IPS DF 19.7 (cell line): ENCODE measurements at regions not wholly inside any gene's neighbourhood (a gene's known extent, or its start where the extent isn't known, plus 50 kb on each side); places are given as distances from the start of the nearest gene placed in this dataset.
"Not testable (repeated sequence)": the region's sequence is repeated elsewhere in the genome, so short reads cannot be mapped to it uniquely, and the experiment has no call there.

Source experiments
- DNase-seq: peaks from one replicate; pipeline ENCODE4 v3.0.0-alpha.2; 2013; ENCODE audit warnings: low read depth, low spot score

DNA sequence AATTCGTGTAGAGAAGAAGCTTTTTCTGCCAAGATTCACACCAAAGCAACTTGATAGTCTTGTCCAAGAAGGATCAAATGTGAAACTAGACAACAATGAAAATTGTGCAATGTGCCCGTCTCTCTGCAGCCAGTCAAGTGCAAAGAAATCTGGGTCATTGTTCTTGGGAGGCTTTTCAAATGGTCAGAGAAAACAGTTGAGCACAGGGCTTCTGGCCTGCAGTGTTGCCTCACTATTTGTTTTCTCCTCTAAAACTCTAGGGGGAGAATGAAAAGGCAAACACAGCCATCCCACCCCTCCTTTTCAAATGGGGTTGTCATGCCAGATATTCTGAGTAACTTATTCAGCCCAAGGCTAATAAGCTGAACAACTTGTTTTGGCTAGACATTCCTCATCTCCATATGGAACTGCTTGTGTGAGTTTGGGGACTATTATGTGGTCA lies 417.6 kb upstream of the CDIN1 start:
- no peak for DNase-seq

DNA sequence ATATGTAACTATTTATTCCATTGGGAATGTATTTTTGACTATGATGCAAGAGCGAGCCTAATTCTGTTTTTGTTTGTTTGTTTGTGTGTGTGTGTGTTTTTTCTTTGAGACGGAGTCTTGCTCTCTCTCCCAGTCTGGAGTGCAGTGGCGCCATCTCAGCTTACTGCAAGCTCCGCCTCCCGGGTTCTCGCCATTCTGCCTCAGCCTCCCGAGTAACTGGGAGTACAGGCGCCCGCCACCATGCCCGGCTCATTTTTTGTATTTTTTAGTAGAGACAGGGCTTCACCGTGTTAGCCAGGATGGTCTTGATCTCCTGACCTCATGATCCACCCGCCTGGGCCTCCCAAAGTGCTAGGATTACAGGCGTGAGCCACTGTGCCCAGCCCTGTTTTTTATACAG lies 415.4 kb upstream of the CDIN1 start:
- DNase-seq = not testable (repeated sequence)

DNA sequence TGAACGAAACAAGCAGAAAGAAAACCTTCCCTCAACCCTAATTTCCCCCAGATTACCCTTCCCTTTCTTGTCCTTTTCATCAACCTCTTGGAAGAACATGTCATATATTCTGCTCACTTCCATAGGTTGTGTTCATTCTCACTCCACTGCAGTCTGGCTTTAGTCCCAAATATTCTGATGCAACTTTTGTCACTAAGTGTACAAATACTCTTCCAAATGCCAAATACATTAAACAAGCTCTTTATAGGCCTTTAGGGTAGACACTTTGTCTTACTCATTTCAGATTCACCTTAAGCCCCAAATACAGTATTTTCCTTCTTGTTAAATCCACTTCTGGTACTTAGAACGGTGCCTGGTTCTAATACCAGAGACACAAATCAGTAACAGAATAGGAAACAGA lies 406.5 kb upstream of the CDIN1 start:
- DNase-seq = no peak

DNA sequence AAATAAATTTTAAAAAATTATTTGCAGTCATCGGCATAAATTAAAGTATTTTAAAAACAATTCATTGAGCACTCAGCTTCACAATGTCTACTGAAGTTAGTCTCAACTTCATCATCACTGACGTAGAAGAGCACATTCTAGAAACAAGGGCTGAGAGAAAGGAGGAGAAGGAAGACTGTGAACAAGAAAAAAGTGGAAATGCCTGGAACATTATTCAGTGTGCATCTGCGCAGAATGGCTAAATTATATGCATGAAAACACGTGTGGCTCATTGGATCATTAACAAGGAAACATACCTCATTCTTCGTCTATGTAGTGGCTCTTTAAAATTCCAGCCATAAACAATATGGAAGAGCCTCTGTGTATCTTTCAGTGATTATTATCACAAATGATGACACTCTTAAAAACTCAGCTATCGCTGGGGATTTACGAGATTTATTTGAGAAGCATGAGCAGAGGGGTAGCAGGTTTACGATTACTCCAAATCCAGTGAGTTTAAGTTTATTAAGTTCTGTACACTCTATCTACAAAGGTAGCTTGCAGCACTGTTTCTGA lies 404.2 kb upstream of the CDIN1 start:
- no peak for DNase-seq

- DNase-seq = no peak
Observed at GRCh38 chr15:36175741-36176291, 403.6 kb upstream of the CDIN1 start.

- no peak for DNase-seq
Observed at GRCh38 chr15:36177590-36178302, 401.7 kb upstream of the CDIN1 start.

DNA sequence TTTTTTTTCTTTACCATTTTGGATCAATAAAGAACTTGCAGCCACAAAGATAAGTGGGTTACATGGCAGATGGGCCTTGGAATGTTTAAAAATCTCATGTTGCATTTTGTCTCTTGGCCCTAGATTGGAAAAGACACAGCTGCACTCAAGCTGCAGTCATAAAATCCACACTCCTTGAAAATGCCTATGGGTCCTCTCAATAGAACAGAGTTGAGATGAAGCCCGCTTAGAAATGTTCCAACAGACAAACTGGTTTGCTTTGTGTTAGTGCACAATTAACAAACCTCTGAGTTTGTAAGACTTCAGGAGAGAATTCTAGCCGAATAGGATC lies 401.2 kb upstream of the CDIN1 start:
- DNase-seq = no peak

DNA sequence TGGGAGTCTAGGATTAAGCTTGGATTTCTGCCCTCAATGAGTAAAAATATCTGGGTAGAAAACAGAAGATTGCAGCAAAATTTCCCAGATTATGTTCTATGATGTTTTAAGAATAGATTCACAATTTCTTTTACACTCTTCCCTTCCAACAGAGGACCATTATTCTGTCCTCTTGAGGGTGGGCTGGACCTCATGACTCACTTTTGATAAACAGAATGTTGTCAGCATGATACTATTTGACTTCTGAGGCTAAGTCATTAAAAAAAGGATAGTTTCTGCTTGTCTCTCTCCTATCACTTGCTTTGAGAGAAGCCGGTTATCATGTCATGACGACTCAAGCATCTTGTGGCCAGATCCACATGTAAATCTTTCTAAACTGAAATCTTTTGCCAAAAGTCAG lies 396.2 kb upstream of the CDIN1 start:
- DNase-seq = no peak

DNA sequence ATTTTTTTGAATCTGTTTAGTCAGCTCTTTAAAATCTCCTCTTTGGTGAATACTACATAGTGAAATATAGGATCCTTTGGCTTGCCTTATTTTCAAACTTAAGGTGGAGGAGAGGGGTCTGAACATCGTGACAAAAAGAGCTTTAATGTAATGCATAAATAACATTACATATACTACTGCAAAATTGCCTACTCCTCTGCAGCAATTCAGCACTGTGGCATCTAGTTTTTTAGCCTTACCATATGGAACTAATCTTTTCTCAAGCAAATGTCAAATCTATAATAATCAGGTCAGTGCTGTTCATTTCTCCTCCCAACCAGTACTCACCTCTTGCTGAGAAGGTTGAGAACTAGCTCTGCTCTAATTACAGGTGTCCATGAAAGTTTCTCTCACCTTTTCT lies 394.0 kb upstream of the CDIN1 start:
- DNase-seq = no peak

DNA sequence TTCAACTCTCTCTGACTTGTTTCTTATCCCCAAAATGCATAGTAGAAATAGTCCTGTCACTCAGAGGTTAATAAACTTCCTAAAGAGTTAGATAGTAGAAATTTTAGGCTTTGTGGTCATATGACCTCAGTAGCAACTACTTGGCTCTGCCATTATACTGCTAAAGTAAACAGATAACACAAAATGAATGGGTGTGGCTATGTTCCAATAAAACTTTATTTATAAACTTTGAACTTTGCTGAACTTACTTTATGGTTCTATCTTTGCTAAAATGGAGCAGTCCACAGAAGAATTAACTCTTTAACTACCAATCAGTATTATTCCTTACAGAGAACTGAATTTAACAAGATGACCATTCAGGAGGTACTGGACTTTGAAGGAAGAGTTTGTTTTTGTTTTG lies 393.6 kb upstream of the CDIN1 start:
- no peak for DNase-seq

DNA sequence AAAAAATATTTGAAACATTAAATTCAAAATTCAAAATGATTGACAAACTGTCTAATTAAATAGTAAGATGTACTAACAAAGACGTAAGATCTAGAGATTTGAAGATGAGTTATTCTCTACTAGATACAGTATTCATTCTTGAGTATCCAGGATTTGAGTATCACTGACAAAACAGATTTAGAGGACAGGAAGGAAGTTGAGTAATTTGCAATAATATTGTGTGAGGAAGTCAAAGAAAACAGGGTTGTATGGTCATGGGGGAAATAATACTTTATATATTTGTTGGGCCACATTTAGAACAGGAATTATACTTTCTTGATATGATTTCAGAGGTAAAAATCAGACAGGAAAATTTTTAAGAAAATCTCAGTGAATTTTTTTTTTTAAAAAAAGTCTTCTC lies 393.1 kb upstream of the CDIN1 start:
- DNase-seq = no peak

DNA sequence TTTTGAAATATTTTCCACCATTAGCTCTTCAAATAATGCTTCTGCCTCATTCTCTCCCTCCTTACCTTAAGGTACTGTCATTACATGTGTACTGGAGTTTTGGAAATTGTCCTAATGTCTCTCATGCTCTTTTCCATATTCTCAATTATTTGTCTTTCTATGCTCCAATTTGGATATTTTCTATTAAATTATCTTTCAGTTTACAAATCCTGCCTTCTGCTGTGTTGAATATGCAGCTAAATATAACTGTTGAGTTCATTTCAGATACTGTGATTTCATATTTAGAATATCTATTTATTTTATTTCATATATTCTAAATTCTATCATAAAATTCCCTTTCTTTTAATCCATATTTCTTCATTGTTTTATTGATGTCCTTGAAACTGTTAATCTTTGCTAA lies 388.0 kb upstream of the CDIN1 start:
- no peak for DNase-seq

GRCh38 chr15:36195361-36196007 lies 383.9 kb upstream of the CDIN1 start:
- not testable (repeated sequence) for DNase-seq

DNA sequence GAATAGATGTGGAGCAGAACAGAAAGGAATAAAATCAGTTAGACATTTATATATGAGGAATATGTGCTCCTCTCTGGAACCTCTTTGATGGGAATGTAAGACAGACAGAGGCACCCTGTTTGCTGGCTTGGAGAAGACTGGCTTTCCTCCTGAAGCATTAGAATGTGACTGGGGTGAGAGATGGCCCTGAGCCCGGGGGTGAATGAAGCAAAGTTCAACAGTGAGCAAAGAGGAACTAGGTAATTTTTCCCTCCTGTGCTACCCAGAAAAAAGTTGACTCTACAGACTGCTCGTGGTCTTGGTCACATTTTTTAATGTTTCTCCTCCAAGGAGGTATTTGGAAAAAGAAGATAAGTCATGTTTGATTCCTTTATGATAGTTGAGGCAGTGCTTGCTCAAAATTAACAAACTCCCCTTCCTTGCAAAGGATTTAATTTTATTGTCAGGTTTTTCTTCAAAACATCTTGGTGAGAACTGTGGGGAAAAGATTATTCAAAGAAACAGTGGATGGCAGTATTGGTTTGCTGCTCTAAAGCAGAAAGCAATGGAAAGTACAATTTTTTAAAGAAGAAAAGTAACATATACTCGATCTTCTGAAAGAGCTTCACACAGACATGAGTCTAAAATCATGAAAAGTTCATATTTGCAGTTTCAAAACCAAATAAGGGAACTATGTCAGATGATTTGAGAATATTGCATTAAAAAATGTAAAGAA lies 370.4 kb upstream of the CDIN1 start:
- DNase-seq = no peak

DNA sequence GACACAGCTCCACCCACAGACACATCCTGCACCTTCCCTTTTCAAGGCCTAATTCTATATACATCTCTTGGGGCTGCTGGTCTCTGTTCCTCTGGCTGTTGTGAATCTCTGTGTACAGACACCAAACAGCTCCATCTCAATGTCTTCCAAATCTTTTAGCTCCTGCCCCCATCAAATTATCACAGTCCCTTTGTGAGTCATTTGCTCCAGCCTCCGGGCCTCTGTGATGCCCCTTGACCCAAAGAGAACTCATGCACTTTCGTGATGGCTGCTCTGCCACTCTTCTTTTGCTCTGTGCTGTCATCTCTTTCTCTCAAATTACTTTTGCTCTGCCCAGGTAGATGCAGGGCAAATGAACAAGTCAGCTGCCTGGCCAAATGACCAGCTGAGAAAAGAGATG lies 369.0 kb upstream of the CDIN1 start:
- DNase-seq = no peak

- no peak for DNase-seq
Observed at GRCh38 chr15:36218322-36218721, 361.1 kb upstream of the CDIN1 start.

DNA sequence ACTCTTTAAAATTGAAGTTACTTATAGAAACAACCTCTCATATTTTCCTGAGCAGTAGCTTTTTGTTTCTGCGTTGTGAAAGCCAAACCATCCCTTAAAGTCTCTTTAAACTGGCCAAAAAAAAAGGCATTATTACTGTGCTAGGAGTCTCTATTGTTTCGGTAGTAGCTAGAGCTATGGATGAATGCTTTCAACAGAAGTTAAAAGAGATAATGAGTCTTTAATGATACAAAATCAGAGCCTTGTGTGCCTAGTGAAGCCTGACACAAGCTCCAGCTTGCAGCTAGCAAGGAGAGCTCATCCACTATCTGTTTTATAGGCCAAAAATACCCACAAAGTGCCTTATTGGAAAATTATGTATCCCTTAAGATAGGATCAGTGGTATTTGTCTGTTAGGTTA lies 360.4 kb upstream of the CDIN1 start:
- DNase-seq = no peak

DNA sequence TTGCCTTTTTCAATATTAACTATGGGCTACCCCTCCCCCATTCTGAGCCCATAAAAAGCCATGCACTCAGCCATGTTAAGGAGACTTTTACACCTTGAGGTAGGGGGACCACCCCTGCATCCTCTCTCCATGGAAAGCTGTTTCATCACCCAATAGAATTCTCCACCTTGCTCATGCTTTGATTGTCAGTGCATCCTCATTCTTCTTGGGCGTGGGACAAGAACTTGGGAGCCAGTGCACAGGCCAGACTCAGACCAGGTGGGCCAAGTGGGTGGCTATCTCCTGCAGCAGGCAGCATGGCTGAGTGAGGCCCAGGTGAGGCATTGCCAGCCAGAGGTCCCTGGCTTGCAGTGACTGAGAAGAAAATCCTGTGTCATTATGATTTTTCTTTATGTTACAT lies 357.4 kb upstream of the CDIN1 start:
- DNase-seq = no peak

DNA sequence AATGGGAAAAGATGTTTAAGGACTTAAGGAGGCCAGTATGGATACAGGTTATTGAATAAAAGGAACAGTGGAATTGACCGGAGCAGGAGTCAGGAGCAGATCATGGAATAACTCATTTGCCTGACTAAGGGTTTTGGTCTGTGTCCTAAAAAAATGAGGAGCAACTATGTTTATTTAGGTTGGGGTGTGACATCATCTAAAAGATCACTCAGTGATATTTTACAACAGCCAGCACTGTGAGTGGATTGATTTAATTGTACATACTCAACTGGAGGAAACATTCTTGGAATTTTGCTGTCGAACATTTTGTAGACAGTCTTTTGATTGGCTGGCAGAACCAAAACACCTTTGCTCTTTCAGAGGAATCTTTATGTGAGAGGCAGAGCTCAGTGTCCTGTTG lies 348.6 kb upstream of the CDIN1 start:
- no peak for DNase-seq

DNA sequence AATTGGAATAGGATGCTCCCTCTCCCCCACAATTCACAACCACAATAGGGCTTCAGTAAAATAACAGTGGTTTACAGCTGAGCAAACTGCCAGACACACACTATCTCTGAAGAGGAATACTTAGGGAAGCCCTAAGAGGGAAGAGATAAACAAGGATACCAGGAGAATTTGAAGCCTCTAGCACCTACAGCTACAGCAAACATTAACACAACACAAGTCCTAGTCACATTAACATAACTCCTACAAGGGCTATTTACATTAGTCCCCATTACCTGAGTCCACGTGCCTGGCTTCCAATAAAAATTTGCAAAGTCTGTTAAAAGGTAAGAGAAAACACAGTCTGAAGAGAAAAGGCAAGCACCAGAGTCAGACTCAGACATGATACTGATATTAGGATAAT lies 346.9 kb upstream of the CDIN1 start:
- DNase-seq = peak; percentile 48

DNA sequence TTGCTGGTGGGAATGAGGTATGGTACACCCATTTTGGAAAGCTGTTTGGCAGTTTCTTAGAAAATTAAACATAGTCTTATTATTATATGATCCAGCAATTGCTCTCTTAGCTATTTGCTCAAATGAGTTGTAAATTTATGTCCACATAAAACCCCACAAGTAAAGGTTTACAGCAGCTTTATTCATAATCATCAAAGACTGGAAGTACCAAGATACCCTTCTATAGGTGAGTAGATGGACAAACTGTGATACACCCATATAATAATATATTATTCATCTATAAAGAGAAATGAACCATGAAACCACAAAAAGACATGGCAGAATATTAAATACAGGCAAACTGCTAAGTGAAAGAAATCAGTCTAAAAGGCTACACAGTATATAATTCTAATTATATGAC lies 344.7 kb upstream of the CDIN1 start:
- no peak for DNase-seq

- DNase-seq = no peak
Observed at GRCh38 chr15:36235173-36235572, 344.3 kb upstream of the CDIN1 start.

- no peak for DNase-seq
Observed at GRCh38 chr15:36239509-36239908, 339.9 kb upstream of the CDIN1 start.
